Aorta (tissue), 5 donors: ENCODE measurements at regions not wholly inside any gene's neighbourhood (a gene's known extent, or its start where the extent isn't known, plus 50 kb on each side); places are given as distances from the start of the nearest gene placed in this dataset.

Experiments used
- ATAC-seq: fragments of 200-7000 bp; cut with Tn5 transposase; one replicate; pipeline ENCODE4 v1.9.1; 2022; ENCODE audit warnings: moderate library complexity; ENCODE audit not compliant: low FRiP score
- DNase-seq, 2 donors: peaks; one replicate each; pipeline ENCODE4 v3.0.0-alpha.2; 2020
- H3K27ac ChIP-seq, 2 donors: one replicate each; pipeline ENCODE4 v1.5.1; 2013; ENCODE audit warnings: low read length in 2 of 2, mild to moderate bottlenecking in 2 of 2, moderate library complexity in 2 of 2, control low read depth in 1 of 2, inconsistent platforms in 1 of 2, low read depth in 1 of 2
- H3K27me3 ChIP-seq, 2 donors: one replicate each; pipeline ENCODE4 v1.6.1; 2013; ENCODE audit warnings: control low read depth in 1 of 2, low read length in 1 of 2, mild to moderate bottlenecking in 1 of 2, moderate library complexity in 1 of 2; ENCODE audit not compliant: insufficient read depth in 2 of 2, control insufficient read depth in 1 of 2
- H3K36me3 ChIP-seq, 2 donors: one replicate each; pipeline ENCODE4 v1.6.1; 2013; ENCODE audit warnings: control low read depth in 1 of 2, low read length in 1 of 2, mild to moderate bottlenecking in 1 of 2; ENCODE audit not compliant: insufficient read depth in 2 of 2, control insufficient read depth in 1 of 2
- H3K4me1 ChIP-seq, 2 donors: one replicate each; pipeline ENCODE4 v1.6.1; 2013; ENCODE audit warnings: low read length in 2 of 2, control low read depth in 1 of 2, mild to moderate bottlenecking in 1 of 2, moderate library complexity in 1 of 2; ENCODE audit not compliant: insufficient read depth in 2 of 2, control insufficient read depth in 1 of 2
- H3K4me3 ChIP-seq, 2 donors: one replicate each; pipeline ENCODE4 v1.5.1; 2013; ENCODE audit warnings: low read length in 2 of 2, control low read depth in 1 of 2, mild to moderate bottlenecking in 1 of 2
- H3K9me3 ChIP-seq: one replicate; pipeline ENCODE4 v1.6.1; 2013; ENCODE audit warnings: mild to moderate bottlenecking, low read length; ENCODE audit not compliant: control insufficient read depth
- WGBS, 2 donors: extraction: QIAGEN DNeasy Blood & Tissue Kit; methylation state at CpG; one replicate each; pipeline ENCODE4 v1.1.7; 2013; 5-methylcytosine and 5-hydroxymethylcytosine counted together
- intact Hi-C, 2 donors: fragments of 100-400 bp; cut with DNase I; formaldehyde crosslinking; loops; one replicate each; pipeline versions ENCODE4 v1.14.2 to v1.15.0; 2022
- donor health status: healthy with polysubstance abuse.
- donor health status: Bipolar disorder and iron deficiency.
- donor health status: DM: no; HTN: no; CAD: no.
- donor health status: DM: no; HTN: no; CAD: no.
- donor health status: DM: yes; HTN: yes; CAD: no.

DNA sequence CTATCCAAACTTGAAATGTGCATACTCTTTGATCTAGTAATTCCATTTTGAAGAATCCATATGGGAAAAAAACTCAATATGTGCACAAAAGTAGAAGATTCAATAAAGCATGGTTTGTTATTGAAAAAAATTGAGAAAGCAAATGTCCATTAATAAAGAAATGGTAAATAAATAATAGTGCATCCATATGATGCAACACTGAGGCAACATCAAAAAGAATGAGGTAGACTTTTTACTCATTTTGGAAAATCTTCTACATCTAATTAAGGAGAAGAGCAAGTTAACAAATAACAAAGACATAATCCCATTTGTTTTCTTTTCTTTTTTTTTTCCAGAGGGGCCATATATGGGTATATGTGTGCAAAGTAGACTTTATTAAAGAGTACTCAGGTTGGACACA, 52.5 kb upstream of the FST start:
- Histone ChIP-seq H3K9me3 (no peaks in the 10 kb centered on the region), H3K4me3 (no peak overlapping the region), H3K27ac (no peak overlapping the region), H3K27me3 (no peaks in the 10 kb centered on the region), H3K36me3 (no peaks in the 10 kb centered on the region), H3K4me1 (peaks cover 4 to 6% of the 10 kb centered on the region in 2 donors)
- intact Hi-C loops, result loop anchor here (2.0 to 5.0 kb wide), 2 partner anchors 255 to 261 kb away; no protein-coding TSS in a partner anchor
- DNase-seq, result no peak
- no peak for ATAC-seq

DNA sequence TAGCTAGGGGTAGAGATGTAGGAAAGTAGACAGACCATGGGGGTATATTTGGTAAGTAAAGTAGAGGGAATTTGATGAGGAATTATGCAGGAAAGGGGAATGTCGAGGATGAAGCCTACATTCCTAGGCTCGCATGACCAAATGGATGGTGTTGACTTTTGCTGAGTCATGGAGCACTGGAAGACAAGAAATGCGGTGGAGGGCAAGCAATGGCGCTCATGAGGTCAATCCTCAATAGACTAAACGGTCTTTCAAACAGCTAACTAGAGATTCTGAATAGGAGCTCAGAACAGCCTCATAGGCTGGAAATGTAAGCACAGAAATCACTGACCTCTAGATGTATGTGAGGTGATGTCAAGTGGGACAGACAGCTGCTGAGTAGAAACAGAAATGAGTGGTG, 50.7 kb upstream of the FST start:
- DNase-seq, result no peak
- ATAC-seq, result no peak
- Histone ChIP-seq H3K4me1 (peaks cover 3 to 4% of the 10 kb centered on the region in 2 donors), H3K4me3 (no peak overlapping the region), H3K27me3 (no peaks in the 10 kb centered on the region), H3K27ac (no peak overlapping the region), H3K9me3 (no peaks in the 10 kb centered on the region), H3K36me3 (no peaks in the 10 kb centered on the region)
- intact Hi-C loops, result loop anchor here (2.0 to 5.0 kb wide), 3 partner anchors 167 to 262 kb away; no protein-coding TSS in a partner anchor
- WGBS, 2 donors, result 89 to 90% methylated on average over 5 of the region's 5 CpGs

DNA sequence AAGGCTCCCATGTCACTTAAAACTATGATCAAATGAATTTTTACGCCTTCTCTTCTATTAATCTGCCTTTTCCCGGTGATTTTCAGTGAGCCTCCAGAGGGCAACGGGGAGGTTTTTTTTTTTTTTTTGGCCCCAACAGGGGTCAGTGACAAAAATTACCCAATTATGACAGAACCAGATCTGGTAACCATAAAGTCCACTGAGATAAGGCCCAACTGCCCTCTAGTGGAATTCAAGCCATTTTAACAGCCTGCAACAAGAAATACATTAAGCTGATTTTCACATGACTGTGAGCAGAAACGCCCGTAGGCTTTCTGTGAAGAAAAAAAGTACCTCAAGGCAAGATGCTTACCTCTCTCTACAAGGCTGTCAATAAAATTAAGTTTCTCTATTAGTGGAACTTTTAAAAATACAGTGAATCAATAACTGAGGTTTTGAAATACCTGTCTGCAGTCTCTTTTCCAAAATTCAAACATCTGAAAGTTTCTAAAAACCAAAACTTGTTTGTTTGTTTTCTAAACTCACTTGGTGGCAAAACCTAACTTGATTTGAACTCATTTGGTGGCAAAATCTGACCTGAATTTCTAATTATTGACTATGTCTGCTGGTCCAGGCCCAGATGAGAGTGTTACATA, 49.7 kb upstream of the FST start:
- intact Hi-C loops, result loop anchor here (5.0 kb wide), 1 partner anchor 168 kb away; no protein-coding TSS in a partner anchor
- Histone ChIP-seq H3K4me1 (no peaks in the 10 kb centered on the region), H3K27me3 (no peaks in the 10 kb centered on the region), H3K9me3 (no peaks in the 10 kb centered on the region), H3K27ac (no peak overlapping the region), H3K4me3 (no peak overlapping the region), H3K36me3 (no peaks in the 10 kb centered on the region)
- 40 to 50% methylated on average over 5 of the region's 5 CpGs for WGBS, 2 donors
- ATAC-seq, result no peak
- no peak for DNase-seq
